ENCODE measurements at regions not wholly inside any gene's neighbourhood (a gene's known extent, or its start where the extent isn't known, plus 50 kb on each side); places are given as distances from the start of the nearest gene placed in this dataset.
"Not testable (repeated sequence)": the region's sequence is repeated elsewhere in the genome, so short reads cannot be mapped to it uniquely, and the experiment has no call there.

- Histone ChIP-seq H3K36me3 (ENCODE audit: control insufficient read depth in 2 of 2, insufficient read depth in 2 of 2, low read length in 2 of 2) (no peaks in the 10 kb centered on the region), H3K9me3 (ENCODE audit: control insufficient read depth in 2 of 2, low read length in 2 of 2) (no peaks in the 10 kb centered on the region), H3K27ac (ENCODE audit: low read length) (no peak overlapping the region), H3K9ac (ENCODE audit: low read length in 2 of 2) (no peak overlapping the region), H3K4me3 (ENCODE audit: low read length in 2 of 2) (no peak overlapping the region), H3K4me1 (ENCODE audit: control insufficient read depth, insufficient read depth, low read length) (no peaks in the 10 kb centered on the region), H3K27me3 (ENCODE audit: control insufficient read depth in 1 of 2, insufficient read depth in 2 of 2, low read length in 2 of 2) (no peaks in the 10 kb centered on the region)
Observed at GRCh38 chr3:7982126-7982525, 519.5 kb upstream of the LMCD1 start.

- H3K36me3 ChIP-seq (ENCODE audit: control insufficient read depth in 2 of 2, insufficient read depth in 2 of 2, low read length in 2 of 2): no peaks in the 10 kb centered on the region
- no peak overlapping the region for H3K4me3 ChIP-seq (ENCODE audit: low read length in 2 of 2)
Observed at GRCh38 chr3:7999384-7999783, 502.2 kb upstream of the LMCD1 start.

DNA sequence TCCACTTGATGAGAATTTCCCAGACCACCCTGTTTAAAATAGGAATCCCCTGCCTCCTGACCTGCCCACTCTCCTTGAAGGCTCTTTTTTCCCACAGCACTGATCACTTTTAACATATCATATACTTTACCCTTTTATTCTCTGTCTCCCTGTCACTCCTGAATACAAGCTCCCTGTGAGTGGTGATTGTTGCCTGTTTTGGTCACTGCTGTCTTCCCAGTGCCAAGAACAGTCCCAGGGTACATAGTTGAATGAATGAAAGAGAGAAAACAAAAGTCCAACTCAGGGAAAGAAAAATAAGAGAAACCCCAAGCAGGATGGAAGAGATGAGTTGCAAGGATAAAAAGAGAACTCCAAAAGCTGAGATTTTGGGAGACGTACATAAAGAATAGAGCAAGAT lies 500.3 kb upstream of the LMCD1 start:
- Histone ChIP-seq H3K9ac (ENCODE audit: low read length in 2 of 2) (no peak overlapping the region), H3K4me3 (ENCODE audit: low read length in 2 of 2) (no peak overlapping the region), H3K36me3 (ENCODE audit: control insufficient read depth in 2 of 2, insufficient read depth in 2 of 2, low read length in 2 of 2) (no peaks in the 10 kb centered on the region), H3K27me3 (ENCODE audit: control insufficient read depth in 1 of 2, insufficient read depth in 2 of 2, low read length in 2 of 2) (no peaks in the 10 kb centered on the region), H3K4me1 (ENCODE audit: control insufficient read depth, insufficient read depth, low read length) (no peaks in the 10 kb centered on the region), H3K27ac (ENCODE audit: low read length) (no peak overlapping the region), H3K9me3 (ENCODE audit: control insufficient read depth in 2 of 2, low read length in 2 of 2) (no peaks in the 10 kb centered on the region)

More at GRCh38 chr3:7999384-7999783, 502.2 kb upstream of the LMCD1 start:
- no peaks in the 10 kb centered on the region for H3K9me3 ChIP-seq (ENCODE audit: control insufficient read depth in 2 of 2, low read length in 2 of 2)
- no peak overlapping the region for H3K9ac ChIP-seq (ENCODE audit: low read length in 2 of 2)
- no peak overlapping the region for H3K27ac ChIP-seq (ENCODE audit: low read length)
- H3K4me1 ChIP-seq (ENCODE audit: control insufficient read depth, insufficient read depth, low read length): no peaks in the 10 kb centered on the region
- H3K27me3 ChIP-seq (ENCODE audit: control insufficient read depth in 1 of 2, insufficient read depth in 2 of 2, low read length in 2 of 2): no peaks in the 10 kb centered on the region

- Histone ChIP-seq H3K36me3 (ENCODE audit: control insufficient read depth in 2 of 2, insufficient read depth in 2 of 2, low read length in 2 of 2) (no peaks in the 10 kb centered on the region), H3K9ac (ENCODE audit: low read length in 2 of 2) (no peak overlapping the region), H3K4me1 (ENCODE audit: control insufficient read depth, insufficient read depth, low read length) (no peaks in the 10 kb centered on the region), H3K27me3 (ENCODE audit: control insufficient read depth in 1 of 2, insufficient read depth in 2 of 2, low read length in 2 of 2) (no peaks in the 10 kb centered on the region), H3K4me3 (ENCODE audit: low read length in 2 of 2) (no peak overlapping the region), H3K9me3 (ENCODE audit: control insufficient read depth in 2 of 2, low read length in 2 of 2) (no peaks in the 10 kb centered on the region), H3K27ac (ENCODE audit: low read length) (no peak overlapping the region)
Observed at GRCh38 chr3:8001712-8002111, 499.9 kb upstream of the LMCD1 start.

DNA sequence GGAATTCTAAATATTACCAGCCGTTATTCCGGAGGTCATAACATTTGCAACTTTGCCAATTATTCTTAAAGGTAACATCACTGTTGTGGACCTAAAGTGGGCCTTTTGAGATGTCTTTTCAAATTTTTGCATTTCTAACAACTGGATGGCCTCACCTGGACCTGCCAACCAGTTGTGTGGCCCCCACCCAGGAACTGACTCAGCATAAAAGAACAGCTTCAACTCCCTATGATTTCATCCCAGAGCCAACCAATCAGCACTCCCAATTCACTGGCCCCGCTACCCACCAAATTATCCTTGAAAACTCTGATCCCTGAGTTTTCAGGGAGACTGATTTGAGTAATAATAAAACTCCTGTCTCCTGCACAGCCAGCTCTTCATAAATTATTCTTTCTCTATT lies 489.7 kb upstream of the LMCD1 start:
- H3K36me3 ChIP-seq (ENCODE audit: control insufficient read depth in 2 of 2, insufficient read depth in 2 of 2, low read length in 2 of 2): no peaks in the 10 kb centered on the region
- H3K4me1 ChIP-seq (ENCODE audit: control insufficient read depth, insufficient read depth, low read length): no peaks in the 10 kb centered on the region
- peaks cover 0 to 5% of the 10 kb centered on the region in 2 donors for H3K9me3 ChIP-seq (ENCODE audit: control insufficient read depth in 2 of 2, low read length in 2 of 2)
- no peak overlapping the region for H3K4me3 ChIP-seq (ENCODE audit: low read length in 2 of 2)
- no peaks in the 10 kb centered on the region for H3K27me3 ChIP-seq (ENCODE audit: control insufficient read depth in 1 of 2, insufficient read depth in 2 of 2, low read length in 2 of 2)
- H3K9ac ChIP-seq (ENCODE audit: low read length in 2 of 2): no peak overlapping the region
- H3K27ac ChIP-seq (ENCODE audit: low read length): no peak overlapping the region

DNA sequence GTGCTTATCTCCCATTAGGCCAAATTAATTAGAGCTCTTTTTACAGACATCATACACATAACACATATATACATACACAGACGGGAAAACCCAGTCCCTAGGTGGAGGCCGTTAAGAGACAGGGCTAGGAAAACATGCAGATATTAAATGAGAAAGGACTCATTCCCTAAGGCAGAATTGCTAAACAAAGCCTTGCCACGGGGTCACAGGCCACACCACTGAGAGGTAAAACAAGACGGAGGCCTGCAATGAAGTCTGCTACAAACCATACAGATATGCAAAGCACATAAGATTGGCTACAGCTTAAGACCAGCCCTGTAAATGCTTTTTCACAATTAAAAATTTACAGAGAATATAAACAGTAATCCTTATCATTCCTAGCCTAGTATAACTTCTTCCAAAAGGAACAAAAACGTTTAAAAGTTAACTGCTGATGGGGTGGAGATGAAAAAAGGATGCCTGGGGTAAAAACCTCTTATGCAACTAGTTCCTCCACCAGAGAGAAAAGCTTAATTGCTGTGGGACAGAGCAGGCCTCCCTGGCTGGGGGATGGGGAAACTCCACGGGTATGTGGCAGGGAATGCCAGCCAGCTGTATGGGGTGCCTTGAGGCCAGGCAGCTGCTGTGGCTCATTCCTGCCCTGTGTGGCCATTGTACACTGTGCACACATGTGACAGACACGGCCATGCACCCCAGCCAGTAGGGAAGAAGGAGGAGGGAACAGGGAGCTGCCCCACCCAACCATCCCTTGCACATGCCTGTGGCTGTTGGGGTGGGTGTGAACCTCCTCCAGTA lies 481.4 kb upstream of the LMCD1 start:
- H3K4me1 ChIP-seq (ENCODE audit: control insufficient read depth, insufficient read depth, low read length): no peaks in the 10 kb centered on the region
- peaks cover 7 to 9% of the 10 kb centered on the region in 2 donors for H3K9me3 ChIP-seq (ENCODE audit: control insufficient read depth in 2 of 2, low read length in 2 of 2)
- H3K27ac ChIP-seq (ENCODE audit: low read length): no peak overlapping the region

DNA sequence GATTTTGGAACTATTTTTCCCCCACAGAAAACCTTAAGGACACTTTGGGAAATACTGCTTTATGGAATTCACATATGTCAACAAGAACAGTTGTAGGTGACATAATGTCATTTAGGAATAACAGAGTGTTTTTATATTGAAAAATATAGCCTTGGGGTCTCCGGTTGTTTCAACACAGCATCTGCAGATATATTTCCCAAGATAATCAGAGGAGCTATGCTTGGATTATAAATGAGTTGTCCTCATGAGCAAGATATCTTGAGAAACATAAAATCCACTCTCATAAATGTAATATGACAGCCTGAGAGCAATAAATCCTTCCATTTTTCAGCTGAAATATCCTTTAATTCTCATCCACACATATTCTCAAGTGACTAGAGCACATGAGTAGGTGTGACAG lies 473.7 kb upstream of the LMCD1 start:
- Histone ChIP-seq H3K27me3 (ENCODE audit: control insufficient read depth in 1 of 2, insufficient read depth in 2 of 2, low read length in 2 of 2) (no peaks in the 10 kb centered on the region), H3K27ac (ENCODE audit: low read length) (no peak overlapping the region), H3K4me1 (ENCODE audit: control insufficient read depth, insufficient read depth, low read length) (no peaks in the 10 kb centered on the region), H3K9ac (ENCODE audit: low read length in 2 of 2) (no peak overlapping the region), H3K36me3 (ENCODE audit: control insufficient read depth in 2 of 2, insufficient read depth in 2 of 2, low read length in 2 of 2) (no peaks in the 10 kb centered on the region), H3K9me3 (ENCODE audit: control insufficient read depth in 2 of 2, low read length in 2 of 2) (peaks cover 0 to 3% of the 10 kb centered on the region in 2 donors), H3K4me3 (ENCODE audit: low read length in 2 of 2) (no peak overlapping the region)

More for the DNA sequence above, 481.4 kb upstream of the LMCD1 start:
- H3K4me3 ChIP-seq (ENCODE audit: low read length in 2 of 2): no peak overlapping the region
- H3K36me3 ChIP-seq (ENCODE audit: control insufficient read depth in 2 of 2, insufficient read depth in 2 of 2, low read length in 2 of 2): no peaks in the 10 kb centered on the region
- no peak overlapping the region for H3K9ac ChIP-seq (ENCODE audit: low read length in 2 of 2)
- no peaks in the 10 kb centered on the region for H3K27me3 ChIP-seq (ENCODE audit: control insufficient read depth in 1 of 2, insufficient read depth in 2 of 2, low read length in 2 of 2)

- H3K9ac ChIP-seq (ENCODE audit: low read length in 2 of 2): no peak overlapping the region
- no peaks in the 10 kb centered on the region for H3K27me3 ChIP-seq (ENCODE audit: control insufficient read depth in 1 of 2, insufficient read depth in 2 of 2, low read length in 2 of 2)
- no peaks in the 10 kb centered on the region for H3K4me1 ChIP-seq (ENCODE audit: control insufficient read depth, insufficient read depth, low read length)
- no peaks in the 10 kb centered on the region for H3K36me3 ChIP-seq (ENCODE audit: control insufficient read depth in 2 of 2, insufficient read depth in 2 of 2, low read length in 2 of 2)
- H3K9me3 ChIP-seq (ENCODE audit: control insufficient read depth in 2 of 2, low read length in 2 of 2): no peaks in the 10 kb centered on the region
- no peak overlapping the region for H3K4me3 ChIP-seq (ENCODE audit: low read length in 2 of 2)
- no peak overlapping the region for H3K27ac ChIP-seq (ENCODE audit: low read length)
Observed at GRCh38 chr3:8050283-8050682, 451.3 kb upstream of the LMCD1 start.

DNA sequence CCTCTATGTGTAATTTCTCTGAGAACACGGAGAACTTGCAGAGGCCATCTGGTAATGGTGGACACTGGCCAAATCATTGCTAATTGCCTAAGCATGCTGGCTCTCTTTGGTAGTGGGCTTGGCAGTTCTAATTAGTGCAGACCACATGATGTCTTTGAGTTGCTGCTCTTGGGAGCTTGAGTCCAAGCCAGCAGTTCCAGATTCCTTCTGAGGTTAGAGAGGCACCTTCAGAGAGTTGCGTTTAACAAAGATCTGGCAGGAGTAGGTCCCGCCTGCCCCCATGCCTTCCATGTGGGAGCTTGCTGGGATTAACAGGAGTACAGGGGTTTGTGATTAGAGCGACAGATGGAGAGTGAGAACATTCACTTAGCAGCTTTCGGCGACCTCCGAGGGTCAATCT lies 449.0 kb upstream of the LMCD1 start:
- Histone ChIP-seq H3K4me3 (ENCODE audit: low read length in 2 of 2) (no peak overlapping the region), H3K9me3 (ENCODE audit: control insufficient read depth in 2 of 2, low read length in 2 of 2) (no peaks in the 10 kb centered on the region), H3K4me1 (ENCODE audit: control insufficient read depth, insufficient read depth, low read length) (peaks cover 4% of the 10 kb centered on the region), H3K27me3 (ENCODE audit: control insufficient read depth in 1 of 2, insufficient read depth in 2 of 2, low read length in 2 of 2) (no peaks in the 10 kb centered on the region), H3K36me3 (ENCODE audit: control insufficient read depth in 2 of 2, insufficient read depth in 2 of 2, low read length in 2 of 2) (no peaks in the 10 kb centered on the region), H3K27ac (ENCODE audit: low read length) (no peak overlapping the region), H3K9ac (ENCODE audit: low read length in 2 of 2) (no peak overlapping the region)

- H3K9ac ChIP-seq (ENCODE audit: low read length in 2 of 2); H3K4me1 ChIP-seq (ENCODE audit: control insufficient read depth, insufficient read depth, low read length); H3K27ac ChIP-seq (ENCODE audit: low read length); H3K4me3 ChIP-seq (ENCODE audit: low read length in 2 of 2); H3K36me3 ChIP-seq (ENCODE audit: control insufficient read depth in 2 of 2, insufficient read depth in 2 of 2, low read length in 2 of 2); H3K27me3 ChIP-seq (ENCODE audit: control insufficient read depth in 1 of 2, insufficient read depth in 2 of 2, low read length in 2 of 2); H3K9me3 ChIP-seq (ENCODE audit: control insufficient read depth in 2 of 2, low read length in 2 of 2): not testable (repeated sequence)
Observed at GRCh38 chr3:8068135-8068534, 433.5 kb upstream of the LMCD1 start.

DNA sequence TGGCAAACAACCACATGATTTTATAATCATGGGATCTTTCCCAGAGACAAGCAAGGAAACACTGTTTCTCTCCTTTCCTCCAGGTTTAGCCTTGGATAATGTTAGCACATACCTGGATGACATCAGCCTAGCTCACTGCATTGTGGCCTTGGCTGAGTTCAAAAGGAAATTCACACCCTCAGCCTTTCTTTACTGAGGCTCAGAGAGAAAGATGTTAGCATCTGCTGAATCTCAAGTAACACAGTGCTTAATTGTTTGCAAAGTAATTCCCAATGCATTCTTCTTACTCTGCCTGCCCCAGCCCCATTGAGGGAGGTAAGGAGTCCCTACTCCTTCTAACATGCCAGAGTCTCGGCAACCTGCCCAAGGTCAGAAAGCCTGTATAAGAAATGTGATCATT lies 432.2 kb upstream of the LMCD1 start:
- no peaks in the 10 kb centered on the region for H3K27me3 ChIP-seq (ENCODE audit: control insufficient read depth in 1 of 2, insufficient read depth in 2 of 2, low read length in 2 of 2)
- no peak overlapping the region for H3K4me3 ChIP-seq (ENCODE audit: low read length in 2 of 2)
- H3K27ac ChIP-seq (ENCODE audit: low read length): no peak overlapping the region
- peaks cover 0 to 4% of the 10 kb centered on the region in 2 donors for H3K9me3 ChIP-seq (ENCODE audit: control insufficient read depth in 2 of 2, low read length in 2 of 2)
- no peaks in the 10 kb centered on the region for H3K4me1 ChIP-seq (ENCODE audit: control insufficient read depth, insufficient read depth, low read length)
- no peak overlapping the region for H3K9ac ChIP-seq (ENCODE audit: low read length in 2 of 2)
- H3K36me3 ChIP-seq (ENCODE audit: control insufficient read depth in 2 of 2, insufficient read depth in 2 of 2, low read length in 2 of 2): no peaks in the 10 kb centered on the region

Measured in stomach smooth muscle (tissue), 2 donors.